HG03442 (cell line): ENCODE measurements at regions not wholly inside any gene's neighbourhood (a gene's known extent, or its start where the extent isn't known, plus 50 kb on each side); places are given as distances from the start of the nearest gene placed in this dataset.
"Not testable (repeated sequence)": the region's sequence is repeated elsewhere in the genome, so short reads cannot be mapped to it uniquely, and the experiment has no call there.

ENCODE experiments used
- ATAC-seq: cut with Tn5 transposase; IDR thresholded peaks from one replicate; pipeline ENCODE4 v1.9.1; 2021; ENCODE audit warnings: mild to moderate bottlenecking, moderate library complexity; ENCODE audit not compliant: unreplicated experiment

DNA sequence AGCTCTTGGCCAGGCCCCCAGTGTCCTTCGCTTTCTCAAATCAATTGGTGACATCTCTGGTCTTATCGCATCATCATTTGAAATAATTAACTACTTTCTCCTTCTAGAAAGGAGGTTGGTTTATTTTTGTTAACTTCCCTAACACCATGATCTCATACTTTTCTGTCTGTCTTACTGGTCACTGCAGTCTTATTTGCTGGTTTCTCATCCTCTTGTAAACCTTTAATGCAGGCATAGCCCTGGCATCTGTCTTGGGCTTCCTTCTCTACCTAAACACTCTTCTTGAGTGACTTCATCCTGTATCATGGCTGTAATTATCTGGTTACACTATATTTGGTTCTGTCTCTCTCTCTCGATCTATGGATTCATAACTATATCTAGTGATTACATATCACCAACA is 152.8 kb downstream of the CYSLTR2 start:
- ATAC-seq, result no peak

GRCh38 chr13:48808683-48809082 is 155.0 kb downstream of the CYSLTR2 start:
- ATAC-seq, result no peak

GRCh38 chr13:48810013-48810412 is 156.3 kb downstream of the CYSLTR2 start:
- no peak for ATAC-seq

- ATAC-seq, result no peak
Measured at GRCh38 chr13:48813518-48813917, 159.8 kb downstream of the CYSLTR2 start.

- no peak for ATAC-seq
Measured at GRCh38 chr13:48816700-48817099, 159.0 kb upstream of the FNDC3A start.

- ATAC-seq, result no peak
Measured at GRCh38 chr13:48817166-48817802, 158.4 kb upstream of the FNDC3A start.

- ATAC-seq, result no peak
Measured at GRCh38 chr13:48818495-48819356, 157.0 kb upstream of the FNDC3A start.

GRCh38 chr13:48819376-48819775 is 156.3 kb upstream of the FNDC3A start:
- ATAC-seq, result no peak

GRCh38 chr13:48819899-48820298 is 155.8 kb upstream of the FNDC3A start:
- ATAC-seq, result no peak

DNA sequence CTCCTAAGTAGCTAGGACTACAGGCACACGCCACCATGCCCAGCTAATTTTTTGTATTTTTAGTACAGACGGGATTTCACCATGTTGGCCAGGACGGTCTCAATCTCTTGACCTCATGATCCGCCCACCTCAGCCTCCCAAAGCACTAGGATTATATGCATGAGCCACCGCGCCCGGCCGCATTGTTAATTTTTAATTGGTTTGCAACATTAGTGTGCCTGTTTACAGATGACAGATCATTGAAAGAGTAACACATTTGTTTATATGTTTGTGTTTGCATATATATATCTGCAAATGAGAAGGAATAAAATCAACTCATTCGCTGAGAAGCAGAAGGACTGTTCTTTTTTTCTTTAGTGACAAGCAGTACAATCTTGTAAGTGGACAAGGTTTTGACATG is 152.2 kb upstream of the FNDC3A start:
- ATAC-seq, result not testable (repeated sequence)

- no peak for ATAC-seq
Measured at GRCh38 chr13:48826039-48826438, 149.7 kb upstream of the FNDC3A start.

DNA sequence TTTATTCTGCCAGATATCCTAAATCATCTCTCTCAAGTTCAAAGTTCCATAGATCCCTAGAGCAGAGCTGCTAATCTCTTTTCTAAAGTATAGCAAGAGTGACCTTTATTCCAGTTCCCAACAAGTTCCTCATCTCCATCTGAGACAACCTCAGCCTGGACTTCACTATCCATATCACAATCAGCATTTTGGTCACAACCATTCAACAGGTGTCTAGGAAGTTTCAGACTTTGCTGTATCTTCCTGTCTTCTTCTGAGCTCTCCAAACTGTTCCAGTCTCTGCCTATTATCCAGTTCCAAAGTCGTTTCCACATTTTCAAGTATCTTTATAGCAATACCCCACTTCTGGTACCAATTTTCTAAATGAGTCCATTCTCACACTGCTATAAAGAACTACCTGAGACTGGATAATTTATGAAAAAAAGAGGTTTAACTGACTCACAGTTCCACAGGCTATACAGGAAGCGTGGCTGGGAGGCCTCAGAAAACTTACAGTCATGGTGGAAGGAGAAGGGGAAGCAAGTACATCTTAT is 148.7 kb upstream of the FNDC3A start:
- ATAC-seq, result not testable (repeated sequence)

GRCh38 chr13:48827709-48828108 is 148.0 kb upstream of the FNDC3A start:
- no peak for ATAC-seq

DNA sequence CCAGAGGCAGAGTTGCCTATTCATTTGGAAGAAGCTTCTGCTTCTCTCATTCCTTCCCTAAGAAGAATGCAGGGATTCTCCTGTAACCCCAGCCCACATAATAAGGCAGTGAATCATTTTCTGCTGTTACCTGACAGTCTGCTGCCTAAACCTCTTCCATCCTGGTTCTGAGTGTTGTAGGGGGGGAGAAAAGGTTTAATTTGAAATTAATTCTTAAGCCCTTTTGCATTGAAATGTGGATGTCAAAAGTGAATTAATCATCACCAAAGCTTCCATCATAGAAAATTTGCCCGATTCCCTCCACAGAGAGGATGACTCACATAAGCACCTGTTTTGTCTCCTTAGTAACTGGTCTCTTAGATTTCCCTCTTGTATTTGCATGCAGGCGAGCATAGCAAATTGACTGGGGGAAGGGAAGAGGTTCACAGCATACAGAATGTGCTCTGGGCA is 146.7 kb upstream of the FNDC3A start:
- ATAC-seq, result no peak

- no peak for ATAC-seq
Measured at GRCh38 chr13:48829536-48829935, 146.2 kb upstream of the FNDC3A start.

GRCh38 chr13:48831248-48831647 is 144.5 kb upstream of the FNDC3A start:
- peak; percentile 83 for ATAC-seq

DNA sequence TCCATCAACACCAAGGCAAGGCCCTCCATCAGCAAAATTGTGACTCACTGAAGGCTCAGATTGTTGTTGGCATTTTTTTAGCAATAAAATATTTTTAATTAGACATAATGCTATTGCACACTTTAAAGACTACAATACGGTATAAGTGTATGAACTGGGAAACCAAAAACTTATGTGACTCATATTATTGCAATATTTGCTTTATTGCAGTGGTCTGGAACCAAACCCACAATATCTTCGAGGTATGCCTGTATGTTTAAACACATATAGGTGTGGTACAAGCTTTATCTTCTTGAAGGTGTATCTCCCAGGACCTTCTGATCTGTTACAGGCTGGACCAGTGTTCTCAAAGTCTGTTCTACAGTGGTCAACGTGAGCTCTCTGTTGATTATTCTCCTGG is 142.3 kb upstream of the FNDC3A start:
- ATAC-seq, result no peak

DNA sequence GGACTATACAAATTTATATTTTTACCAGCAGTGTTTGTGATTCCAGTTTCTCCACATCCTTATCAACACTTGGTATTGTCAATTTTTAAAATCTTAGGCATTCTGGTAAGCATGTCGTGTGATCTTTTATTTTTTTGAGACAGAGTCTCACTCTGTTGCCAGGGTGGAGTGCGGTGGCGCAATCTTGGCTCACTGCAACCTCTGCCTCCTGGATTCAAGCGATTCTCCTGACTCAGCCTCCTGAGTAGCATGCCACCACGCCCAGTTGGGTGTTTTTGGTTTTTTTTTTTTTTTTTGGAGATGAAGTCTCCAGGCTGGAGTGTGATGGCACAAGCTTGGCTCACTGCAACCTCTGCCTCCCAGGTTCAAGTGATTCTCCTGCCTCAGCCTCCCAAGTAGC is 140.4 kb upstream of the FNDC3A start:
- ATAC-seq, result not testable (repeated sequence)

DNA sequence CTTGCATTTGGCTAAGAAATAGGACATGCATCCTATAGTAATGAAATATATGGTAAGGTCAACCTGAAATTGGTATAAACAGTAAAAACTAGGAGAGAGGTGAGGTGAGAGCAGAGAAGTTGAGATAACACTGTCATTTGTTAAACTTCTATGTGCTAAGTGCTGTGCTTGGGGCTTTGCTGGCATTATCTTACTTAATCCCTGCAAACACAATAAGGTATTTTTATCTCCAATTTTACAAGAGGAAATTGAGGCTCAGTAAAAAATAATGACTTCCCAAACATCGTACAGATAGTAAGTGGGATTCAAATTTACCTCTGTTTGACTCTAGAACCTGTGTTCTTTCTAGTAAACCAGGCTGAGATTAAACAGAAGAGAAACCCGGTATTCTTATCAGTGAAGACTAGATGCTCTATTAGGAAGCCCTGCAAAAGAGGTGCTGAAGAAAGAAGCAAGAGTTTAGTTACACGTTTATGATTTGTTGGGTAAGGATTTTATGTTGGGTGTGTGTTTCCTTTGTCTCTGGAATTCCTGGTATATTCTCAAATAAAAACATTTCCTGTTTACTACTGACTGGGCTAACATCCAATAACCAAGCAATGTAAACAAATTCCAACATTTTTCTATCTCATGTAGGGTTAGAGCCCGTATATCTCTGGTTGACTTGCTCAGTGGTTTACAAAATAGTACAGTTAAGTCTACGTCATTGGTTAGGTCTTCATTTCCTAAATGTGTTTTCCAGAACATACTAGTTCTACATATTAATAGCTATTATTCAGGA is 137.3 kb upstream of the FNDC3A start:
- no peak for ATAC-seq

- ATAC-seq, result no peak
Measured at GRCh38 chr13:48839171-48839570, 136.5 kb upstream of the FNDC3A start.

DNA sequence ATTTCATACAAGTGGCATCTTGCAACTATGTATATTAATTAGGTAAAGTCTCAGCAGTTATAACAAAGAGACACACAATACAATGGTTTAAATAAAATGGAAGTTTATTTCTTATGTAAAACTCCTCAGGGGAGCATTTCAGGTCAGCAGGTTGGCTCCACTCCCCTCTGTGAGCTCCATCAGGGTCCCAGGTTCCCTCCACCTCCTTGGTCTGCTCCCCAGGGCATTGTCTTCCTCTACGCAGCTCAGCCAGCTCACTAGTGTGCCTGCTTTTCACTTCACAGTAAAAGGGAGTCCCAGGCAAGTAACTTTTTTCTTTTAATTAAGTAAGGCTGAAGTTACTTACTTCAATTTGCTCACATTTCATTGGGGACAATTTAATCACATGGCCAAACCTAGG is 135.3 kb upstream of the FNDC3A start:
- ATAC-seq, result no peak
